HG02970 (cell line): ENCODE measurements at regions not wholly inside any gene's neighbourhood (a gene's known extent, or its start where the extent isn't known, plus 50 kb on each side); places are given as distances from the start of the nearest gene placed in this dataset.
"Not testable (repeated sequence)": the region's sequence is repeated elsewhere in the genome, so short reads cannot be mapped to it uniquely, and the experiment has no call there.

Experiments used
- ATAC-seq: cut with Tn5 transposase; IDR thresholded peaks from one replicate; pipeline ENCODE4 v1.9.1; 2021; ENCODE audit warnings: mild to moderate bottlenecking, moderate library complexity, moderate number of reproducible peaks; ENCODE audit not compliant: unreplicated experiment, low FRiP score

DNA sequence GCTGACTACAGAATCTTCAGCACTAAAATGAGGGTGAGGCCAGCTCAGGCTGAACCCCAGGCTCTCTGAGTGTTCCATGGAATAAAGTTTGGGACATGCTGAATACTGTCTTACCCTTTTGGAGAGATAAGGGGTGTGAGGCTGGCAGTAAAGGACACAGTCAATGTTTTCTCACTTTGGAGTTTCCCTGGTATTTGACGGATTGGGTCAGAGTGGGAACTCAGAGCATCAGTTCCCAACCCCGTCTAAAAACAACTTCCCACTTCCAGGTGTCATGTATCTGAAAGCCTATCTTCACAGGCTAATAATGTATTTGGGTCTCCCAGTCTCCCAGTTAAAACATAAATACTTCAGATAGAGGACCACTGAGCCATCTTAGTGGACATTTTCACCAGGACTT is 180.7 kb downstream of the TLE3 start:
- no peak for ATAC-seq

DNA sequence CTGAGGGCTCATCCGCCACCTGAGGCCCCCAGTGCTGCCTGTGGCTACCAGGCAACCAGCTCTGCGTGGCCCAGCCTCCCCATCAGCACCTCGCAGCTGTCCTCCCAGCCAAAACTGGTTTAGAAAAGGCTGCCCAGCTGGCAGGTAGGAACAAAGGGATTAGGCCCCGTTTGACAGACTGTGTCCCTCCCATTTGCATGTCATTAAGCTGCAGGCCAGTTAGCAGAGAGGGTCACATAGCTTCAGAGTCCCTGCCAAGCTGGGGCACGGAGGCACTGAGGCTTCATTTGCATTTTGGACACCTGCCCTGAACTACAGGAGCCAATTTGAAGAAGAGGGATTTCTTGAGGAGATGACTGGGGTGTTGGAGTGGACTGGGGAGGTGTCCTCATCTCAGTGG is 177.9 kb downstream of the TLE3 start:
- no peak for ATAC-seq

DNA sequence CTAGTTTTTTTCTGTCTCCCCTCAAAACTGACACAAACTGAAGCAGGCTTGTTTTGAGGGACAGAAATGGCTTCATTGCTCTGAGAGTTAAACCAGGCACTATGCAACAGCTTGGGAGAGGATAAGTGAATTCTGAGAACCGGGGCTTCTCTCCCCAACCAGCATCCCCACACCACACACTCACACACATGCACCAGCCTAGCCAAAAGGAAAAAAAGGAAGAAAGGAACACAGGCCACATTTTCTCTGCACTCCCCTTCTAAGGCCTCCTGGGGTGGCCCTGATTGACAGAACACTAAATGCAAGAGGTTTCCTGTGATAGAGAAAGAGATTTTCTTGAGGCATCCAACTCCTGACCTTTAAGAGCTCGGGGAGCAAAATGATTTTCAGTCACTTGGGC is 177.5 kb downstream of the TLE3 start:
- no peak for ATAC-seq

DNA sequence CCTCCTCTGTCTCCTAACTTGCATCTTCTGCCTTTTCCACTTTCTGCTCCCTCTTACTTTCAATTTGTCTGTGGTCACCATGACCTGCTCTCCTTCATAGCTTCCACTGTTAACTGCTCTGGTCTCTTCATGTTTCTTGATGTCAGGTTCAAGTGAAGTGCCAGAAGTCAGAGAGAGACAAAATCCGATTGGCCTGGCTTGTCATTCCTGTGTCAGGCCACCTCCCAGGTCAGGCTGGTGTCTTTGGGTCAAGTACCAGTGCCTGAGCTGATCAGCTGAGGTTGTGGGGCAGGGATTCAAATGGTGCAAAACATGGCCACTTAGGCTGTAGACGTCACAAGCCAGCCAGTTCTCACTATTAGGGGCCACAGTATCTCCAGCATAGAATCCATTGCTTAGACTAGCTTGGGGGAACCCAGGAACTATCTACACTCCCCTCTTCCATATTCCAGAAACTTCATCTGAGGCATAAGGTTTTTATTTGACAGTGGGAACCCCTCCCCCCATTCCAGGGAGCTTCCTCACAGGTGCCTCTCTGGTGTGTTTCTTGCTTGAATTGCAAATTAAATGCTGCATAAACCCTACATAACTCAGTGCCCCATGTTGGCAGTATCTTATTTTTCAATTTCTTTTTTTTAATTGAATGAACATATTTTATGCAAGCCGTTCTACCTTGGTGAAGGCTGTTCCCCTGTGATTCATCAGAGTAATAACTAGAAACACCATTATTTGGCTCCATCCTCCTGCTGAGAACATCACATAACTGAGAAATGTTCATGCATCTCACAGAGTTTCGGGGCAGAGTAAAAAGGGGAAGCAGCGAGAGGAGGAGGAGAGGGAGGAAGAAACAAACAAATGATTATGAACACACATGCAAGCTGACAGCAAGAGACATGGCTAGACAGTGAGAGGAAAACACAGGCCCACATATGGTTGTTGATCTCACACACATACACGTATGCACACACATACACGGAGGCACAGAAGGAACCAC is 175.8 kb downstream of the TLE3 start:
- no peak for ATAC-seq

DNA sequence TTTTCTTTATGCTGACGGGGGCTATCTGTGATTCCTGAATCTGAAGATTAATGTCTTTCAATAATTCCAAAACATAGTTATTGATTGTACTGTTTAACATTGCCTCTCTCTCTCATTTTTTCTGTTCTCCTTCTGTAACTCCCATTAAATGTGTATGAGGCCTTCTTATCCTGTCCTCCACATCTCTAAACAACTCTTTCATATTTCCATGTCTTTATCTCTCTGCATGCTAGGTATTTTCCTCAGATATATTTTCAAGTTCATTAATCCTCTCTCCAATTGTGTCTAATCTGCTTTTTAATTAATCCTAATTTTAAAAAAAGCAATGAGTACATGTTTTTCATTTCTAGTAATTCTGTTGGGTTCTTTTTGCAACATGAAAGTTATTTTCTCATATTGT is 173.2 kb downstream of the TLE3 start:
- ATAC-seq = no peak

DNA sequence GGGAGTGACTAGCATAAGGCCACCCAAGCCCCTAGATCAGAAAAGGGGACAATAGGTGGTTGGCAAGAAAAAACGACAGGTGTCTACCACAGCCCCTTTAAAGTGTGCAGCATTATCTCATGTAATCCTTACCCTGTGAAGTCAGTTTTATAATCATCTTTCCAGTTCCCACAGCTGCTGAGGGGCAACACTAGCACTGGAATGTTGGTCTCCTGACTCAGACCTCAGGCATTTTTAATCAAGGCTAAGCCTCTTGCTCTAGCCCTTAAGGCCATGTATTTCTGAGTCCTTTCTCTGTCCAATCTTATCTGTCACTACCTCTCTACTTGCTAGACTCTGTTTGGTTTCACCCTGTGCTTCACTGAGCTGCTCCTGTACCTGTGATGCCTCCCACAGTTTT is 171.7 kb downstream of the TLE3 start:
- ATAC-seq = no peak

DNA sequence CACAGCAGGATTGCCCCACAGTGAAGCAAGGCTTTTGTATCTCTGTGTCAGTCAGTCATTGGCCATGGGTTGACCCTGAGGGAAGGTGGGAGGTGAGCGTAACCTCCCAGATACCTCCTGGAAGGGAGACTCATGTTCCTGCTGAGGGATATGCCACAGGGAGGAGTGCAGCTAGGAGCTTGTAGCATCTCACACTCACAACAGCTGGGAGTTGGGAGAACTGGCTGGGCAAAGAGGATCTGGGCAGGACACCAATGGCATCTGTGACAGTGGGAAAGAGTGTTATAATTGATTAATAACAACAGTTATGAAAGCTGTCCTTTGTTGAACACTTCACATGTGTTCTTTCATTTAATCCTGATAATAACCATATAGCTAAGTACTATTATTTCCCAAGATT is 171.0 kb downstream of the TLE3 start:
- ATAC-seq = no peak

DNA sequence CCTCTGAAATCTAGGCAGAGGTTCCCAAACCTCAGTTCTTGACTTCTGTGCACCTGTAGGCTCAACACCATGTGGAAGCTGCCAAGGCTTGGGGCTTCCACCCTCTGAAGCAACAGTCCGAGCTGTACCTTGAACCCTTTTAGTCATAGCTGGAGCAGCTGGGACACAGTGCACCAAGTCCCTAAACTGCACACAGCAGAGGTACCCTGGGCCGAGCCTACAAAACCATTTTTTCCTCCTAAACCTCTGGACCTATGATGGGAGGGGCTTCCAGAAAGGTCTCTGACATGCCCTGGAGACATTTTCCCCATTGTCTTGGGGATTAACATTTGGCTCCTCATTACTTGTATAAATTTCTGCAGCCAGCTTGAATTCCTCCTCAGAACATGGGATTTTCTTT is 168.8 kb downstream of the TLE3 start:
- ATAC-seq = not testable (repeated sequence)

DNA sequence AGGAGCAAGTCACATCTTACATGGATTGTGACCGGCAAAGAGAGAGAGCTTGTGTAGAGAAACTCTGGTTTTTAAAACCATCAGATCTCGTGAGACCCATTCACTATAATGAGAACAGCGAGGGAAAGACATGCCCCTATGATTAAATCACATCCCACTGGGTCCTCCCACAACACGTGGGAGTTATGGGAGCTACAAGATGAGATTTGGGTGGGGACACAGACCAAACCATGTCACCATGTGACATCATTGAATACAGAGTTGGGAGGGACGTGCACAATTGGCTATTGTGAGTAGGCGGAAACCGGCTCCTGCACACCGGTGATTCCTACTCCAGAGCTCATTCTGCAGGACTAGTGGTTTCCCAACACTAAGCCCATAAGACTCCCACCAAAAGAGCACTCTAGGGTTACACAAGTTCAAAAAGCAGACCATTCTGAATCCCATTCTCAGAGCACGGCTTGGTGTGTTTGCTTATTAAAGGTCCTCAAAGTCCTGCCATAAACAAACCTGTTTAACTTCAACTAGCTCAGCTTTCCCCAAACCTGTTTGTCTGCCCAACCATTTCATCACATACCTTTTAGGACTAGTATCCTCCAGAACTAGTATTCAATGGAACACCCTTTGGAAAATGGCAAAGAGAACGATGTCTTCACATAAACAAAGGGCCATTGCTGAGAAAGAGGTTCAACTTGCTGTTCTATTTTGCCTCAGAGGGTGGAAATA is 167.6 kb downstream of the TLE3 start:
- ATAC-seq = no peak

DNA sequence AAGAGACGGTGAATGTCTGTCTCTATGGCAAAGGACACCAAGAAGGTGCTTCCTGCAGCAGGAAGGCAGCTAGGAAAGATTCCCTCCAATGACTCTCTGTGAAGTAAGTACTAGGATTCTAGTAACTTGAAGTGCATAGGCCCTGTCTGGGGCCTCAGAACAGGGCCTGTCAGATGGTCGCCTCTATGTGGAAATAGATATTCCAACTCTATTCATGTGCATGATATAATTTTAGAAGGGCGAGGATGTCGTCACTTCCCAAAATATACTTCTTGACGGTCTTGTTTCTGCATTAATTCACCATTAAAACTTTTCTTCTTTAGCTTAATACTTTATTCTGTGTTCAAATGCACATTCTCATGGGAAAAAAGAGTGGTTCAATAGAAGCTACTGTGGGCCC is 167.0 kb downstream of the TLE3 start:
- ATAC-seq = no peak

DNA sequence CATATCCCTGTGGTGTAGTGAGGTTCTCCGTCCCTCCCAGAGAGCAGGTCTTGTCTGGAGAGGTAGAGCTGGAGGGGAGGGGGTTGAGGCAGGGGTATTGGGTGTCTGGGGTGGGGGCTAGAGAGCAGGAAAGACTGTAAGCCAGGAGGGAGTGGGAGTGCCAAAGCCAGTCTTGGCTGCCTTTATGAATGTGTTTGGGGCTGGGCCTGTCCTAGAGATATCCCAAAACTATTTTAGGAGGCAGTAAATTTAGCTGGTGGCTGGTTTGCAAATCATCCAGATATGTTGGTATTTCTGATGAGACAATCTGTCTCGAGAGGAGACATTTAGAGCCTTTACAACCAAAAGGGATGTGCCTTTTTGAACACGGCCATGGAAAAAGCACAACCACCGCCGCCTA is 166.6 kb downstream of the TLE3 start:
- no peak for ATAC-seq

DNA sequence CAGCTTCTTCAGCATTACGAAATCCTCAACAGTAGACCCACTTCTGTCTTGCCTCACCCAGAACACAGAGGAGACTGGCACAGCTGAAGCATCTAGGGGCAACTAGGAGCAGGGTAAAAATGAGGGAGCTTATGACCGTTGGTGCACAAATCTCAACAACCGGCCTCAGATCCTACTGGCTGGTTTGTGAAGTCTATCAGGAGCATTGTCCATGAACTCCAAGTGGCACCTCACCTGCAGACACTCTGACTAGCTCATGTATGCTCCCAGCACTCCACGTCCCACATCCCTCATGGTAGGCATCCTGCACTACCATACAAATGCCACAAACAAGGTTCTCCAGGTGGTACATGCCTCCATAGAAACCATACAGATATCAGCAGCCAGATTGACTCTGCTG is 163.1 kb downstream of the TLE3 start:
- ATAC-seq = no peak

DNA sequence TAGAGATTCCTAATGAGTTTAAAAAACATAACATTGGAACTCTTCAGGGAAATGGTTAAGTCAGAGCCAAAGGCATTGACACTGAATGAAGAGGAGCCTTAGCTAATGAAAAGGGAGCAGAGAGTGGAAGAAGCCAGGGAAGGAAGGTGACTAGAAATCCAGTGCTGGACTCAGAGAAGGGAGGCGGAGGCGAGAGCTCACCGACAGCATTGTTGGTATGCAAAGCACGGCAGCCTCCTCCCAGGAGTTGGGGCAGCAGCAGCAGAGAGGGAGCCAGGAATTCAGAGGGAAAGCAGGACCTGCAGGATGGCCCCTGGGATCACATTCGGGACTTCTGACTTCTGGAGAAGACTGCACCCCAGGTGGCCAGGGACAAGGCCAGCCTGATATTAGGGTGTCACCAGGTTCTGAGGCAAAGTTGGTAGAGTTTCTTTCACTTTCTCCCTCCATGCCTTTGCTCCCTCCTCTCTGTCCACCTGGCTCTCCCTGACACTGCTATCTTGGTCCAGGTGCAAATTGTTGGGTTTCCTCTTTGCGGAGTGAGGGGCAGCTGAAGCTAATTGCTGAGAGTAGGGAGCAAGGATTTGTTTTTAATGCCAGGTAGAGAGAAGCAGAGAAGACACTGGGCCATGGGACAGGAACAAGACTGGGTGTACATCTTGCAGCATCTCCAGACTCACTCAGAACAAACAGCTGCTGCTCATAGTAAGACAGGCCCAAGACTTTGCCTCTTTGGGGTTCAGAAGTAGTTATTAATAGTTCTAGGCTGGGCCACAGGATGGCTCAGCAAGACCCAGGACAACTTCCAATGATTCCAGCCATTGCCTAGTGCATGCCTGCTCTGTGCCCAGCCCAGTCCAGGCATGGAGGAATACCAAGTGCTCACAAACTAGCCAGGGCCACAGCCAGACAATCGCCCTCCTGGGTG is 157.9 kb downstream of the TLE3 start:
- no peak for ATAC-seq

DNA sequence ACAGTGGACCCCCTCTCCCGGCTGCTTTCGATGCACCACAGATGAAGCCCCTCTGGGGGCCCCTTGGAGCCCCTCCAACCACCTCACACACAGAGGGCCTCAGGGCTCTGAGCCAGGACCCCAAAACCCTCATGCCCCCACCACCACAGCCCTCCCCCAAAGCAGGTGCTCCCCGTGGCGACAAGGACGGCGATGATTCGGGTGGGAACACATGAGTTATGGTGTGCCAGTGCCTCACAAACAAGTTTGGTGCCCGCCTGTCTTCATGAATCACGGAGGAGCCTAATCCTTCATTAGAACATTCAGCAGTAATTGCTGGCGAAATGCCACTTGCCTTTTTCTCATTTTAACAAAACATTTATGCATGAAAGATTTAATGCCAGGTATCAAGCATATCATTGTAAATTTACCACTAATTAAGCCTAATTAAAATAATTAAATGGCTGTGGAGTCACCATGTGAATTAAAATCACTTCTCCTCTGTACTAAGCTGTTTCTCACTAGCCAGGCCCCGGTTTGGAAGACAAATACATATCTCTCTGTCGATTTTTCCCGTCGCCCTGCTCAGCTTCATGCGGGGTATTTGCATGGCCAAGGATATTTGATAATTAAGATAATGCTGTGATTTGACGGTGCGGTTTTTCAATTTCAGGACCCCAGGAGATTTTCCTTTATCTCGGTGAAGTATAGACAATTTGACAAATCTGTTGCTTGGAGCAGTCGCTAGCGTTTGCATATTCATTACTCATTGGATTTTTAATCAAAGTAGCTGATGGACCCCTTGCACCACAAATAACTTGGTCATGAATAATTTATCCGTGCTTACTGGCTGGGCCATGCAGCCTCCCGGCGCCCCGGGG is 157.0 kb downstream of the TLE3 start:
- ATAC-seq = no peak

DNA sequence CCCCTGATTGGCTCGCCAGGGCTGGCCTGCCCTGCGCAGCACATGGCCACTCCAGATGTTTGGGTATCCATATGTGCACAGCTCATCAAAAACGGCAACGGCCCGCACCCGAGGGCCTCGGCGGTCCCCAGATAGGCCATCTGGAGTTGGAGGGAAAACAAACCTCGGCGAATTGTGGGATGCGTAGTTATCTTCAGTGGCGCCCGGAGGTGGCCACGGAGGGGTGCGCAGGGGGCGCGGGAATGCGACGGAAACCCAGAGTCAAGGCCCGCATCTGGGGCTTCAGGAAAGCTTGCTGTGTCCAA is 156.5 kb downstream of the TLE3 start:
- no peak for ATAC-seq

DNA sequence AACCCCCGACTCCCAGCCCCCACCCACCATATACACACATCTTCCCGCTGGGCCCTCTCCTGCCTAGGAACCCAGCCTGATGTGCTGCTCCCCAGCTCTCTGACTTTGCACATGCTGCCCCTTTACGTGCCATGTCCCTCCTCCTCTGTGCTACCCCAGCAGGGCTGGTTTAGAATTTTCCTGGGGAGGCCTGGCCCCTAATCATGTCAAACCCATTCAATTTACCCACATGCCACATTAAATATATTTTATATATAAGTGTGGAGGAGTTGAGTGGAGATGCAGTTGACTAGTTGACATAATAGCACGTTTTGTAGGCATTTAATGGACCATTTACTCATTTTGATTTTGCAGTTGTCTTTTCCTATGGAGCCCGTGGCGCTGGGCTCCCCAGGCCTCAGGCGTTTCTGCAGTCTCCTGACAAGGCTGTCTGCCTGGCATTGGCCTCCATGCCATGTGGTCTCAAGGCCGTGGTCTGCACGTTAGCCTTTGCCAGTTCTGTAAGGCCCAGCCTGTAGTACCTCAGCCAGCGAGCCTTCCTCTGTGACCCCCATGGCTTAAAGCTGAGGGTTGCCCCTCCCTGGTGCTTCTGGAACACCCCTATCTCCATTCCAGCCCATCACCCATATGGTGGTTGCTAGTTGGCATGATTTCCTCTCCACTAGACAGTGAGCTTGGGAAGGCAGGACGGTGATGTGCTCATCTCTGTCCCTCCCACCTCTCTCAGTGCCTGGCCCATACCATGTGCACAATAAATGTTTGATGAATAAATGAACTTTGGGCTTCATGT is 155.8 kb downstream of the TLE3 start:
- no peak for ATAC-seq

DNA sequence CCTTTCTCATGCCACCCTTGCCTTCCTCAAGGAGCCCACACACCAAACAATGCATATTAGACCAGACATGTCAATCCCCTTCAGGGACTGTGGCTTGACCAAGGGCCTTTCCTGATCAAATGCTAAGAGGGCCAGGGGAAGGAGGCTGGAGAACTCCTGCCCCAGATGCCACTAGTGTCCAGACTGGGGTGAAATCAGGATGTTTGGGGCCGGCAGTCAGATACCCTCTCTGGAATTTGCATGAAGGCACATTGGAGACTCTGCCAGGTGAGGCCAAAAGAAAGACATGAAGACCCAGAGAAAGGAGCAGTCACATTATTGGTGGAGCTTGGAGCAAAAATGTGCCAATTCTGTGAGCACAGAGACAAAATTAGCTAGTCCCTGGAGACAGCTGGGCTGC is 154.1 kb downstream of the TLE3 start:
- no peak for ATAC-seq

DNA sequence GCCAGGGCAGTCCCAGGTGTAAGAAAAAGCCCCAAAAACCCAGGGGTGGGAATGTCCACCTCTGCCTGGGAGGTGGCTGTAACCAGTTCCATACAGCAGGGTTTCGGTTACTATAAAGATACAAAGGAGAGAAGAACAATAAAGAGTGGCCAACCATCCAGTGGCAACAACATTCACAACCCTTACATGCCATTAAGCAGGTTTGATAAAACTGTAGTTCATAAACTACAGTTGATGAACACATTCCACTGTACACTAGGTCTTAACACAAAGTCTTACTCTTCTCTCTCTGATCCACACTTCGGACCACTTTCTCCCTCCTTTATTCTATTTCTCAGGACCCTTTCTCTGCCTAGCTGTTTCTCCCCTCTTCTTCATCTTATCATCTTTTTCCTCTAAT is 152.0 kb downstream of the TLE3 start:
- no peak for ATAC-seq

DNA sequence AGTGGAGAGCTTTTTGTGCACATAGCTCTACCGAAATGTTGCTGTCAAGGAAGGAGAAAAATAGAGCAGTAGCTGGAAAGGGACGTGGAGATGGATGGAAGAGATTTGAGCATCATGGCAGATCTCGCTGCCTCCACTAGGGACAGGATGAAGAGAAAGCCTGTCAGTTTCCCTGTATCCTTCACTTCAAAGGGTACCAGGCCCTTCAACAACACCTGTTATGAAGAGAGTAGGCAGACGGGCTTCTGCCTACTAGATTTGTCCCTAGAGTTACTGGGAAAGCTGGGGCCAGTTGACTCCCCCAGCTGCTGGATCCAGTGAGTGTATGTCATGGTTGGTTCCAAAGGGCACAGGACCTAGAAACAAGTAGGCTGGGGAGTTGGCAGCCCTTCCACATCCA is 150.8 kb downstream of the TLE3 start:
- ATAC-seq = no peak
